A673 (cell line): ENCODE measurements at regions not wholly inside any gene's neighbourhood (a gene's known extent, or its start where the extent isn't known, plus 50 kb on each side); places are given as distances from the start of the nearest gene placed in this dataset.
"Not testable (repeated sequence)": the region's sequence is repeated elsewhere in the genome, so short reads cannot be mapped to it uniquely, and the experiment has no call there.

Experiments used
- BruUV-seq: library from RNA; stranded (reverse); fragments of 400-500 nt; replicated peaks from 2 replicates; lab custom pipeline; 2021; lab: Mats Ljungman, UMichigan
- CTCF ChIA-PET: fragments of 300-600 bp; sonication (Branson Sonifier 250); formaldehyde crosslinking; loops from one replicate; lab custom pipeline; 2022; ENCODE audit warnings: antibody characterized with exemption; lab: Charles Lee
- POLR2A ChIA-PET: fragments of 300-600 bp; sonication (Branson Sonifier 250); formaldehyde crosslinking; loops from one replicate; lab custom pipeline; 2022; ENCODE audit warnings: antibody characterized with exemption; ENCODE audit not compliant: low non-redundant PET; lab: Charles Lee
- DNase-seq: peaks from one replicate; pipeline ENCODE4 v3.0.0-alpha.2; 2015; ENCODE audit warnings: low spot score
- H3K27ac ChIP-seq: fragments of 200-600 bp; sonication (generic); 2 replicates; pipeline ENCODE4 v1.5.1; 2016; ENCODE audit warnings: mixed run types, low read depth, mild to moderate bottlenecking, mixed read lengths, antibody characterized with exemption, low read length; ENCODE audit not compliant: poor library complexity, severe bottlenecking
- H3K27me3 ChIP-seq: fragments of 200-600 bp; sonication (generic); replicated peaks from 2 replicates; pipeline ENCODE4 v1.6.1; 2017; ENCODE audit warnings: mixed run types, low read depth, mild to moderate bottlenecking, mixed read lengths, antibody characterized with exemption, low read length; ENCODE audit not compliant: insufficient read depth, poor library complexity
- H3K36me3 ChIP-seq: fragments of 200-600 bp; sonication (generic); 2 replicates; pipeline ENCODE4 v1.6.1; 2016; ENCODE audit warnings: mixed run types, mild to moderate bottlenecking, mixed read lengths, antibody characterized with exemption, low read length; ENCODE audit not compliant: insufficient read depth, poor library complexity, severe bottlenecking
- H3K4me1 ChIP-seq: fragments of 200-600 bp; sonication (generic); 2 replicates; pipeline ENCODE4 v1.6.1; 2017; ENCODE audit warnings: mixed run types, mild to moderate bottlenecking, mixed read lengths, antibody characterized with exemption, low read length; ENCODE audit not compliant: insufficient read depth, poor library complexity, severe bottlenecking
- H3K4me3 ChIP-seq: fragments of 200-600 bp; sonication (generic); 2 replicates; pipeline ENCODE4 v1.5.1; 2016; ENCODE audit warnings: low read depth, mixed run types, mild to moderate bottlenecking, mixed read lengths, low read length; ENCODE audit not compliant: poor library complexity, severe bottlenecking
- H3K9me3 ChIP-seq: fragments of 200-600 bp; sonication (generic); 2 replicates; pipeline ENCODE4 v1.6.1; 2016; ENCODE audit warnings: mixed run types, low read depth, mild to moderate bottlenecking, mixed read lengths, antibody characterized with exemption, low read length; ENCODE audit not compliant: poor library complexity, severe bottlenecking
- EZH2 ChIP-seq: fragments of 200-600 bp; sonication (generic); IDR thresholded peaks from 2 replicates; pipeline ENCODE4 v1.6.1; 2017; ENCODE audit warnings: borderline replicate concordance, low read depth, mild to moderate bottlenecking, mixed read lengths, antibody characterized with exemption, low read length; ENCODE audit not compliant: poor library complexity, severe bottlenecking
- intact Hi-C: fragments of 100-400 bp; cut with micrococcal nuclease; formaldehyde crosslinking; loops from one replicate; pipeline ENCODE4 v1.10.0; 2022; ENCODE audit not compliant: unreplicated experiment
- TF ChIP-seq, protein P1 (sequence below): fragments of 300-800, 200-600 bp; sonication (generic); conservative IDR thresholded peaks from 2 replicates; pipeline ENCODE4 v1.5.1; 2017; ENCODE audit warnings: low read depth, mild to moderate bottlenecking, antibody characterized with exemption, low read length, moderate library complexity, mixed read lengths

DNA sequence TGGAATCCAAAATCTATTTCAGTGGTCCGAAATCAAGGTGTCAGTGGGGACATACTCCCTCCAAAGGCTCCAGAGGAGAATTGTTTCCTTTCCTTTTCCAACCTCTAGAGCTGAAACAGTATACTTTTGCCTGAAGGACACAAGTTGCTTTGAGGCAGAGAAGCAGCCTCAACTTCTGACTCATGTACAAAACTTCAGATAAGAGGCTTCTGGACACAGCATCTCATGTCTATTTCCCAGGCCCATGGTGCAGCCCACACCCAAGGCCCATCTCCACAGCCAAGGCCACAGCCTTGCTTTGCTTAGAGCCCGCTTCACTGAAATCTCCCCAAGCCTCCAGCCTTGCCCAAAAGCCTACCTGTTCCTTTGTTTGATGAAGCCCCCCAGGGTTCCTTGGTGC is 68.9 kb downstream of the ZNF467 start:
- H3K4me1 ChIP-seq = no peaks in the 10 kb centered on the region
- H3K27me3 ChIP-seq = no peaks in the 10 kb centered on the region
- CTCF ChIA-PET = interaction anchor here (1.4 kb wide), 1 partner anchor 42 kb away, joined by 7 read pairs; no protein-coding TSS in a partner anchor
- no peaks in the 10 kb centered on the region for H3K36me3 ChIP-seq
- no peak for TF ChIP-seq EZH2
- TF ChIP-seq, protein P1, sequence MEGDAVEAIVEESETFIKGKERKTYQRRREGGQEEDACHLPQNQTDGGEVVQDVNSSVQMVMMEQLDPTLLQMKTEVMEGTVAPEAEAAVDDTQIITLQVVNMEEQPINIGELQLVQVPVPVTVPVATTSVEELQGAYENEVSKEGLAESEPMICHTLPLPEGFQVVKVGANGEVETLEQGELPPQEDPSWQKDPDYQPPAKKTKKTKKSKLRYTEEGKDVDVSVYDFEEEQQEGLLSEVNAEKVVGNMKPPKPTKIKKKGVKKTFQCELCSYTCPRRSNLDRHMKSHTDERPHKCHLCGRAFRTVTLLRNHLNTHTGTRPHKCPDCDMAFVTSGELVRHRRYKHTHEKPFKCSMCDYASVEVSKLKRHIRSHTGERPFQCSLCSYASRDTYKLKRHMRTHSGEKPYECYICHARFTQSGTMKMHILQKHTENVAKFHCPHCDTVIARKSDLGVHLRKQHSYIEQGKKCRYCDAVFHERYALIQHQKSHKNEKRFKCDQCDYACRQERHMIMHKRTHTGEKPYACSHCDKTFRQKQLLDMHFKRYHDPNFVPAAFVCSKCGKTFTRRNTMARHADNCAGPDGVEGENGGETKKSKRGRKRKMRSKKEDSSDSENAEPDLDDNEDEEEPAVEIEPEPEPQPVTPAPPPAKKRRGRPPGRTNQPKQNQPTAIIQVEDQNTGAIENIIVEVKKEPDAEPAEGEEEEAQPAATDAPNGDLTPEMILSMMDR = no peak
- no TSS peak for BruUV-seq
- POLR2A ChIA-PET = no interaction called here
- H3K27ac ChIP-seq = no peak overlapping the region
- DNase-seq = no peak
- peaks cover 4% of the 10 kb centered on the region for H3K9me3 ChIP-seq
- H3K4me3 ChIP-seq = no peak overlapping the region
- intact Hi-C loops = no loop called here

DNA sequence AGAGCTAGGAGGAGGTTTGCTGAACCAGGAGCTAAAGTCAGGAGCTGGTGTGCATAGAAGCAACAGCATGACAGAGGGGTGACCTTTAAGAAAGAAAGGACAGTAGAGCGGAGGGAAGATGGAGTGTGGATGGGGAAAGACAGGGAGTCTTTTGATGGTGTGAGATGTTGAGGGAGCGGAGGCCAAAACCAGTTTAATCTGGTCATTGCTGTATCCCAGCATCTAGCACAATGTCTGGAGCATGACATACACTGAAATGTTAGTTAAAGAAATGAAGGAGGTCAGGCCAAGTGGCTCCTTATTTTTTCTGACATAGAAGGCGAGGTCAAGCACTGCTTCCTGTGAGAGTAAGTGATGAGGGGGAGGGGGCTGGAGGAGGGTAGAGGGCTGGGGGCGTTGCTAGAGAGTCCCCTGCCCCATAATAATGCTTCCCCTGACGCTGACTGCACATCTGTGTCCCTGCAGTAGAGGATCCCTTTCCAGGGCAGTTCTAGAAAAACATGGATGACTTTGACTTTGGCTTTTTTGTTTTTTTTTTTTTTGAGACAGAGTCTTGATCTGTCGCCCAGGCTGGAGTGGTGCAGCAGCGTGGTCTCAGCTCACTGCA is 70.2 kb downstream of the ZNF467 start:
- Histone ChIP-seq H3K27me3 (no peaks in the 10 kb centered on the region), H3K4me3 (no peak overlapping the region), H3K9me3 (peaks cover 6% of the 10 kb centered on the region), H3K27ac (no peak overlapping the region), H3K4me1 (no peaks in the 10 kb centered on the region), H3K36me3 (no peaks in the 10 kb centered on the region)
- intact Hi-C loops = no loop called here
- TF ChIP-seq, protein P1 = no peak
- TF ChIP-seq EZH2 = no peak
- no peak for DNase-seq
- CTCF ChIA-PET = interaction anchor here (1.4 kb wide), 1 partner anchor 41 kb away, joined by 7 read pairs; no protein-coding TSS in a partner anchor
- POLR2A ChIA-PET = no interaction called here
- no TSS peak for BruUV-seq

DNA sequence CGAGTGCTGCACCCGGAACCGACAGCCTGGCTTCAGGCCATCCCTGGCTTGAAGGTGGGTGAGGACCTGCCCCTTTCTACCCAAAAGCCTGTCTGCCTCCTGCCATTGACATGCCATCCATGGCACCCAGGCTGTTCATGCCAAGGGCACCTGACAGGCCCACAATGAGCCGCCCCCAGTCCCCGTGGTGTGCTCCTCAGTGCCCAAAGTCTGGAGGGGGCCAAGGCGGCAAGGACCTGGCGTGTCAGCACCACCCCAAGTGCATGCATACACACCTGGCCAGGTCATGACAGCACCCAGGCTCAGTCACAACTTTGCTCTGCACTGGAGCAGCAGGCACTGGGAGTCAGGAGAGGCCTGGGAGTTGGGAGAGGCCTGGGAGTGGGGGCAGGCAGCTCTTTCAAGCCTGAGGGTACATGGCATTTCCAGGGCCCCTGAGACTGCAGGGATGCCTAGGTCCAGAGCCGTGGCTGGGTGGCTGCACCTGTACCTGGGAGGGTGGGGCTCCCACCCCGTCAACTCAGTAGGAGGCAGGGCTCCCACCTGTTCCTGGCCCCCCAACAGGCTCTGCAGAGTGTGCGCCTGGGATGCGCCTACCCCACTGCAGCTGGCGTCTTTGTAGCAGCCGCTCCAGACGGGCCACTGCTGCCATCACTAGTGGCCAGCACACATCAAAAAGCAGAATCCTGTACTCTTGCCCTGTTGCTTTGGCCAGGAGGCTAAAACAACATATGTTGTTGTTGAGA is 71.7 kb downstream of the ZNF467 start:
- ChIA-PET CTCF (no interaction called here), POLR2A (no interaction called here)
- Histone ChIP-seq H3K4me1 (no peaks in the 10 kb centered on the region), H3K4me3 (no peak overlapping the region), H3K27me3 (no peaks in the 10 kb centered on the region), H3K36me3 (no peaks in the 10 kb centered on the region), H3K9me3 (peaks cover 12% of the 10 kb centered on the region), H3K27ac (no peak overlapping the region)
- no peak for TF ChIP-seq EZH2
- TF ChIP-seq, protein P1 = no peak
- no peak for DNase-seq
- intact Hi-C loops = no loop called here
- no TSS peak for BruUV-seq

DNA sequence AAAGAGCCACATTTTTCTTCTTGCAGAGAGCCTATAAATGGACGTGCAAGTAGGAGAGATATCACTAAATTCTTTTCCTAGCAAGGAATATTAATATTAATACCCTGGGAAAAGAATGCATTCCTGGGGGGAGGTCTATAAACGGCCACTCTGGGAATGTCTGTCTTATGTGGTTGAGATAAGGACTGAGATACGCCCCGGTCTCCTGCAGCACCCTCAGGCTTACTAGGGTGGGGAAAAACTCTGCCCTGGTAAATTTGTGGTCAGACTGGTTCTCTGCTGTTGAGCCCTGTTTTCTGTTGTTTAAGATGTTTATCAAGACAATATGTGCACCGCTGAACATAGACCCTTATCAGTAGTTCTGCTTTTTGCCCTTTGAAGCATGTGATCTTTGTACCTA is 75.6 kb downstream of the ZNF467 start:
- POLR2A ChIA-PET, BruUV-seq, intact Hi-C loops, H3K27ac ChIP-seq, H3K4me3 ChIP-seq, DNase-seq, H3K4me1 ChIP-seq, CTCF ChIA-PET, H3K36me3 ChIP-seq: not testable (repeated sequence)
- H3K9me3 ChIP-seq = peaks cover 12% of the 10 kb centered on the region
- peaks cover 22% of the 10 kb centered on the region for H3K27me3 ChIP-seq
